ENCODE measurements at regions not wholly inside any gene's neighbourhood (a gene's known extent, or its start where the extent isn't known, plus 50 kb on each side); places are given as distances from the start of the nearest gene placed in this dataset.

DNA sequence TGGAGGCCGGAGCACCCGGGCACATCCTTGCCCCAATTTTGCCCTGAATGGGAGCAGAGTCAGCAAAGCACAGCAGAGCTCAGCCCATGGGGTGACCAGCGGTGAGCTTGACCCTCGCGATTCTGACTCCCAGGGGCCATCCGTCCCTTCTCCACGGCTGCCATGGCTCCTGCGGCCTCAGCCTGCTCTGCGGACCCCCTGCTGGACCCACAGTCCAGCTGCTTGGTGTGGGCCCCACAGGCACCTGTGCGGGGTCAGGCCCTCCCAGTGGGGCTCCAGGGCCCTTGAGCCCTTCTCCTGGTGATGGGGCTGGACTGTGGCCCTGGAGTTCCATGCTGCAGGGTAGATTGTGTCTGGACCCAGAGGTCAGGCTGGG lies 144.2 kb downstream of the ENGASE start:
- no peak for DNase-seq (ENCODE audit: low read depth)

DNA sequence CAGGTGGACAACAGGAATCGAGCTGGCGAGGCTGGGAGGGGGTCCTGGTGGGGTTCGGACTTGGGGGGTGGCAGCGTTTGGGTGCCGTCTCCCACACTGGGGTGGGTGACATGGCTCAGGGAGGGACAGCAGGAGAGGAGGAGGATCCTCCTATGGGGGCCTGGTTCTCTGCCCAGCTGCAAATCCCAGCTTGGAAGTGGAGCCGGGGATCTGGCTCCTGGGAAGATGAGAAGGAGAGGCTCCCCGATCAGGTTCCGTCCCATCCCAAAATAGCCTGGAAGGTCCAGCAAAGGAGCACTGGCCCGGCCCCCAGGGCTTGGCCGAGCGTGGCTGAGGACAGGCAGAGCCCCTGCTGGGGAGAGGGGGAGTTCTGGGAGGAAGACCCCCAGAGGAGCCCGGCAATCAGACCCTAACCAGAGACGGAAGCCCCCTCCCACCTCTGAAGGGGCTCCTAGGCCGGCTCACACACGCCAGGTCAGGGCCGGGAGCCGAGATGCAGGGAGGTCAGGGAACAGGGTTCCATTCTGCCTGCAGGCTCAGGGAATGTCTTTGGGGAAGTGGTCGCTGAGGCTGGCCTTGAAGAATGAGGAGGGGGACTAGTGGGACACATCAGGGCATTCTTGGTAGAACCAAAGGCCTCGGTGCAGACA lies 143.7 kb downstream of the ENGASE start:
- no peak for DNase-seq (ENCODE audit: low read depth)

DNA sequence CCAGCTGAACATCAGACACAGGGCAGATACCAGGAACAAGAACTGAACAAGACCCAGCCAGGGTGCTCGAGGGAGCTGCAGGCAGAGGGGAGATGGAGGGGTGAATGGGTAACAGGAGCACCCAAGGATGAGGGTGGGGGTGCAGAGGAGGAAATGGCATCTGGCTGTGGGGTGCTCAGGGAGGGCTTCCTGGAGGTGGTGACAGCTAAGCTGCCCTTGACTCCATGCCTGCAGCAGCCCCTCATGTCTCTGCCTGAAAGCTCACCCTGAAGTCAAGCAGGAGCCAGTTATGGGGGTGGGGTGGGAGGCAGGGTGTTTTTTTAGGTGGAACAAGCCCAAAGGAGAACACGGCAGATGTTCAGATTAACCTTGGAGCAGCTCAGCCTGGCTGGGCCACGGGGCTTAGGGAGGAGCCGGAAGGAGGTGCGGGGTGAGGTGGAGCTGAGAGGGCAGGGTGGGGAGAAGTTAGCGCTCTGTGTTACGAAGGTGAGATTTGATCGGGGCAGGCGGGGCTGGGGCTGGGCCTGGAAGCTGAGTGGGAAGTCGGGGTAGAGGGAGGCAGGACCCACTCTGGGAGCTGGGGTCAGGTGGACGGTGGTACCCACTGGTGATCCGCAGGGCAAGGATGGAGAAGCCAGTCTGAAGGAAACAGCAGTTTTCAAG lies 143.0 kb downstream of the ENGASE start:
- no peak for DNase-seq (ENCODE audit: low read depth)

DNA sequence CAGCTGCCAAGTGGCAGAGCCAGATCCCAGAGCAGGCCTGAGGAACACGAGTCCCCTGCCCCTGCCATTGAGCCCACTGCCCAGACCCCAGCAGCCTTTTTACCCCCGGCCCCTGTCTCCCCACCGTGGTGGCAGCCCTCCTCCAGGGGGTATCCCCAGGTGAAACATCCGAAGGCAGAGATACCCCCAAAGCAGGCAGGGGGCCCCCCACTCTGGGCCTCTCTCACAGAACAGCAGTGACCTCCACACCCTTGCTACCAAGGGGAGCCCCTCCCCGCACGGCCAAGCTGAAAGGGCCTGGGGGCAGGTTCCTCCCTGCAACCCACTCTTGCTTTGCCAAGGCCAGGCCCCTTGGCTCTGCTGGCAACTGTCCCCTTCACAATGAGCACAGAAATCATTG lies 142.2 kb downstream of the ENGASE start:
- DNase-seq (ENCODE audit: low read depth): no peak

DNA sequence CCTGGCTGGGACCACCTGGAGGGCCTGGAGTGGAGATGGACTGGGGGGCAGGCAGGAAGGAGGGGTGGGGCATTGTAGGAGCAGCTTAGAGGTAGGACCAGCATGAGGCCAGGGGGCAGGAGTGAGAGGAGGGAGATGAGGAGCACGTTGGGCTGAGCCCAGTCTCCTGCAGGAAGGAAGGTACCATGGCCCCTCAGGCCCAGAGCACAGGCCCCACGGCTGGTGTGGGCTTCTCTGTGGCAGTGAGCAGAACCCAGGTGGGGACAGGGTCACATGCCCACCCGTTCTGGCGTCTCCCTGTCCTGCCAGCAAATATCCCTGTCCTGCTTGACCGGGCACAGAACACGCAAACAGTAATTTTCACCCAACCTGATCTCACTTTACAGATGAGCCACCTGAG lies 141.8 kb downstream of the ENGASE start:
- DNase-seq (ENCODE audit: low read depth): no peak

DNA sequence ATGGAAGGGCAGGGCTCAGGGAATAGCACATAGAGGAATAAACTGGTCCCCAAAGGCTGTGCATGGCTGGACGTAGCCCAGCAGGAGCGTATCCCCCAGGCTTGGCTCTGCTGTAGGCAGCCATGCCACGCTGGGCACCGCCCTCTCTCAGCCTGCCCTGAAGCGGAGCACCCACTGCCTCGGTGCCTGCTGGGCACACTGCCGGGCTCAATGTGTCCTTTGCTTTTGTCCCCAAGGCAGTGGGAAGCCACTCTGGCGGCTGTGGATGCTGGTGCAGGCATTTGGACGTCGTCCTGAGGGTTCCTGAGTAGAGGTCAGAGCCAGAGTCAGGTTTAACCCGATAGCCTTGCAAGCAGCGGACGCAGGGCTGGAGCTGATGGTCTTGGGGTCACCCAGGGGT lies 141.0 kb downstream of the ENGASE start:
- DNase-seq (ENCODE audit: low read depth): no peak

DNA sequence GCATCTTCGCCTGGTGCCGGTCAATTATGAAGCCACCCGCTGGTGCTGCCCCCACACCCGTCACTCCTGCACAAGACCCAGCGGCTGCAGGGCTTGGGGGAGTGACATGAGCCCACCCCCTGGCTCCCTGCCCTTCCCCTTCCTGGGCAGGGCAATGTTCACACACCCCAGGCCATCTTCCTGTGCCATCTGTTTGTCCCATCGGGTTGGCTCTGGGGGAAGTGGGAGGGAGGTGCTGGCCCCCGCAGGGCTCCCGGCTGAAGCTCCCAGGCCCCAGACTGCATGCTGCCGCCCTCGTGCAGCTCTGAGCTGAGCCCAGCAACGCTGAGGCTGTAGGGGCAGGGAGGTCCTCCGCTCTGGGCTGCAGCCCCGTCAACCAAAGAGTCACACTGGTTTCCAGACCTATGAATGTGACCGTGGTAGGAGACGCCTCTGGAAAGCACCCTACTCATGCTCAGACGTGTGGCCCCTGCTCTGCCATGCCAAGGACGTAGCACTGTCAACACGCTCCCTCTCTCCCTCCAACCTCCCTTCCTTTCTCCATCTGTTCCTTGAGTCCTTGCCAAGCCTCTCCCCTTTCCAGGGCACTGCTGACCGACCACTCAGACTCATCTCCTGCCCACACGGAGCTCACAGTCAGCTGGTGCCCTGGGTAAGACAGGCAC lies 140.4 kb downstream of the ENGASE start:
- no peak for DNase-seq (ENCODE audit: low read depth)

DNA sequence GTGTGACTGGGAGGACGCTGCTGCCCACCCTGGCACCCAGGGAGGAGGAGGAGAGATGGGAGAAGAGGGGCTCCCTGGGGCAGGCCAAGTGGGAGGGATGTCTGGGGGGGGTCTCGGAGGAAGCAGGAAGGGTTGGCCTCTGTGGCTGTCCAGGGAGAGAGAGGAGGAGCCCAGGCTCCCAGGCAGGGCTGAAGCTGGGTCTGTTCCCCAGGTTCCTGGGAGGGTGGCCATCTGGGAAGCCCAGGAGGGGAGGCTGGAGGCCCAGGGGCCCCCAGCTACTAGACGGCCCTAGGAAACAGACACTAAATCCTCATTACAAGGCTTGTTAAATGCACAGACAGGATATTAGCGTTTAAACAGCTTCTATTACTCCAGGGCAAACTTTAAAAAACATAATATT lies 139.8 kb downstream of the ENGASE start:
- DNase-seq (ENCODE audit: low read depth): no peak

DNA sequence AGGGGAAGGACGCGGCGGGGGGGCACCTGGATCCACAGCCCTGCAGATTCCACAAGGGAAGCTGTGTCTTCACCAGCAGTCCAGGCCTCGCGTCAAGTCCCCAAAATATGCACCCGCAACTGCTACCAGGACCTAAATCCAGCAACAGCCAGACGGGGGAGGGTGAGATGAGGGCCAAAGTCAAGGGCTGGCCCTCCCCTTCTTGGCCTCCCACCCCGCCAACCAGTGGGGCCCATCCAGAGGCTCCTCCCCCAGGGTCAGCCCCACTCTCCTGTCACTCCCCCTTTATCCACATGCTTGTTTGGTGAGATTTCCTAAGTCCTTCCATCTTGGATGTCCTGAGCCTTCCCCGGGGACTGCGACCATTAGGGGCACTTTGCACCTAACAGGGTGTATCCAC lies 138.7 kb downstream of the ENGASE start:
- no peak for DNase-seq (ENCODE audit: low read depth)

DNA sequence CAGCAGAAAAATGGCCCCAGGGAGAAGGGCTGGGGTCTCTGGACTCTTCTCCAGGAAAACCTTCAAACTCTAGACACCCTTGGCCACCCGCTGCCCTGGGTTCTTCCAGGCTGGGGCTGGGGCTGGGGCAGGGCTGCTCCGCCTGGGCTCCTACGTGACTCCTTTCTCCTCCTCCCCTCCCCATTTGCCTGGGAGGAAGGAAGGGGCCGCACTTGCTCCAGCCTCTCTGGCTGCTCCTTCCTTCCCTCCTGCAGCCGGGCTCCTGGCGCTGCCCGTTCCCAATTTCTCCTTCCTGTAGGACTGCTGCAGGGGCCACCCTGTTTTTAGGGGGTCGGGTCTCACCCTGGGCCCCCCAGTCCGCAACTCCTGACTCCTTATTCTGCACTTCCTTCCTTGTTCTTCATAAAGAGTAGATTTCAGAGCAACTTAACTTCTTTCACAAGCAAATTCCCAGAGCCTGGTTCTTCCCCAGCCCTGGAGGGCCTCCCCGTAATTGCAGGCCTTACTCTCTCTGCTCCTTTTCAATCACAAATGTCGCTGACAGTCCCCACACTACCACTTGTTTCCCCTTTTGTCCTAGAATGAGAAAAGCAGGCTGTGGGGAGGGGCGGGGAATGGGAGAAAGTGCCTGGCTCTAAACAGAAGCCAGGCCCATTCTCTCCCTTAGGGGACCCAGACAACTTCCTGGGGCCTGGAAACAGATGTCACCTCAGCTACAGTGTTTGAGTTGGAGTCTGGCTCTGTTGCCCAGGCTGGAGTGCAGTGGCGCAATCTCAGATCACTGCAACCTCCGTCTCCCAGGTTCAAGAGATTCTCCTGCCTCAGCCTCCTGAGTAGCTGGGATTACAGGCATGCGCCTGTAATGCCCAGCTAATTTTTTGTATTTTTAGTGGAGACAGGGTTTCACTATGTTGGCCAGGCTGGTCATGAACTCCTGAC lies 137.8 kb downstream of the ENGASE start:
- DNase-seq (ENCODE audit: low read depth): no peak

DNA sequence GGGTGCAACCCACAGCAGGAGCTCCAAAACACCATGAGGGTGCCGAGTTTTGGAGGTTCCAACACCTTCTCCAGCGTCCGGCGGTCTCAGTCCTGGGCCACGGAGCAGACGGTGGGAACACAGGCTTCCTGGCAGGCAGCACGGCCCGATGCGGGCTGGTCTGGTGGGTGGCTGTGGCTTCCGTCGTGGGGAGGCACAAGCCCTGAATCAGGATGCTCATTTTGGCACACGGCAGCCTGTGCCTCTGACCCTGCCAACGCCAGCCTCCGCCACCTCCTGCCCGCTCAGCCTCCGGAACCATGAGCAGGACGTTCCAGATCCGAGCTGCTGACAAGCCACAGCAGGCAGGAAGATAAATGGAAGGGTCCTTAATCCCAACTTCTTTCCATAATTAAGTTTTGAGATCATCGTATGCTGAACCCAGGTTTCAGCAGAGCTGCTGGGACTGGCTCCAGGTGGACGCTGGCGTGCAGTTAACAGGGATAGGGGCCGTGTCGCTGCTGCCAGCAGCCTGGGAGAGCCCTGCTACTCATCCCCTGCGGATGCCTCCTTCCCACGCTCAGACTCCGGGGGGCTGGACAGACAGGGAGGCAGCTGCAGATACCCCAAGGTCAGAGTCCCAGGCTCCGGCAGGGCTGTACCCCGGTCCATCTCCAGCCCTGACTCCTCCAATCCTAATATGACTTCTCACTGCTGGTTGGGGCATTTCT lies 136.6 kb downstream of the ENGASE start:
- no peak for DNase-seq (ENCODE audit: low read depth)

DNA sequence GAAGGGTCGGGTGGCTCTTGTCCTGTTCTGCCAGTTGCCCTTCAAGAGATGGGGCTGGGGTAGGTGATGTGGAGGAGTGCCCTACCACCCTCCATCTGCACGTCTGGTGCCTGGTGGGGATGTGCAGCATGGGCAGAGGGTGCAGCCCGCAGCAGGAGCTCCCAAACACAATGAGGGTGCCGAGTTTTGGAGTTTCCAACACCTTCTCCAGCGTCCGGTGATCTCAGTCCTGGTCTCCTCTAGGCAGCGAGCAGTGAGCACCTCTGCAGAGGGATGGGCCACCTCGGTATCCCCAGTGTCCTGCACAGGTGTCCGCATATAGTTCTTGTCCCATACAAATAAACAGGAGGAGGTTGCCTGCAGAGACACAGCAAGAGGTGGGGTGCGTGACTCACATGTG lies 136.0 kb downstream of the ENGASE start:
- no peak for DNase-seq (ENCODE audit: low read depth)

DNA sequence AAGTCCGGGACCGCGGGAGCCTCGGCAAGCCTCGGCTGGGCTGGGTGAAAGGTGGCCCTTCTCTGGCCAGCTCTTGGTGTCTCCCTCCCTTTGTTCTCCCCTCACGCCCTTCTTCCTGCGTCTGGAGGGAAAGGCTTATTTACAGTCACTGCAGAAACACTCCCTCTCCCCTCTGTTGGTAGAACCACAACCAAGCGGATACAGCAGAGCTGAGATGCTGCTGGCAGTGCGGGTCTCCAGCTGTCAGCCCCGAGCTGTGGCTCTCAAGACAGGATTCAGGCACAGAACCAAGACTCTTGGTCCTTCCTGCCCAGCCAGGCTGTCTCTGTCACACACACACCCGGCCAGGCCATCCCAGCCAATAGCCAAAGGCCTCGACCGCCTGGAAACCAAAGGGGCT lies 133.3 kb downstream of the ENGASE start:
- no peak for DNase-seq (ENCODE audit: low read depth)

DNA sequence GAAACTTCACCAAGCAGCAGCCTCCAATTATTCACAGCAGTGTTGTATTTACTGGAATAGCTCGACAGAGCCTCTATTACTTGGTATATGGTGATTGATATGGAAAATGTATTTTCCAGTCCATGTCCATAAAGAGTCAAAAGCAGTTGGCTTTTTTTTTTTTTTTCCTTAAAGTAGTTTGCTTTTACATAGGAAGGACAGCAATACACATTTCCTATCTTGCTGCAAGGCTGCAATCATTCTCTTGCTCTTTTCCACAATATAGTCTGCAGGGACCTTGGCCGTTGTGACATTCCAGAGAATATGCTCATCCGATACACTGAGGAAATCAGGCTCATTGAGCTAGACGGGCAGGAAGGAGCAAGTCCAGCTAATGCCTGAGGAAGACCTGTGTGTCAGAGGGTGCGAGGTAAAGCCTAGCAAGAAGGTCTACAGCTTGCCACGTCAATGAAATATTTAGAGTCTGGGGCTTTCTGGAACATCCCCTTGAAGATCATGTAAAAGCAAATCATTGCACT lies 131.1 kb downstream of the ENGASE start:
- DNase-seq (ENCODE audit: low read depth): peak; percentile 30

DNA sequence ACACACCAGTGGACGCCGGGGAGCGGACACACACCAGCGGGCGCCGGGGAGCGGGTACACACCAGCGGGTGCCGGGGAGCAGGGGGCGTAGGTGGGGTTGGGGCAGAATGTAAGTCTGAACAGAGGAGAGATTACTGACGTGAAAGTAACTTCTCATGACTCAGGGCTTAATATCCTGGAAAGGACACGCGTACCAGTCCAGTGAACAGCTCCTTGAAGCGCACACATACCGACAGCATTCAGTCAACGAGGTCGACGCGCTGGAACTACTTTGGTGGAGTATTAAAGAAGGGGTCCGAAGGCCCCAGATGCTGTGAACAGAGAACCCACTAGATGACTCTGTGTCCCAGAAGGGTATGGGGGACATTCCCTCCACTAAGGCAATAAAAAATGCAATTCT lies 129.6 kb downstream of the ENGASE start:
- DNase-seq (ENCODE audit: low read depth): no peak

DNA sequence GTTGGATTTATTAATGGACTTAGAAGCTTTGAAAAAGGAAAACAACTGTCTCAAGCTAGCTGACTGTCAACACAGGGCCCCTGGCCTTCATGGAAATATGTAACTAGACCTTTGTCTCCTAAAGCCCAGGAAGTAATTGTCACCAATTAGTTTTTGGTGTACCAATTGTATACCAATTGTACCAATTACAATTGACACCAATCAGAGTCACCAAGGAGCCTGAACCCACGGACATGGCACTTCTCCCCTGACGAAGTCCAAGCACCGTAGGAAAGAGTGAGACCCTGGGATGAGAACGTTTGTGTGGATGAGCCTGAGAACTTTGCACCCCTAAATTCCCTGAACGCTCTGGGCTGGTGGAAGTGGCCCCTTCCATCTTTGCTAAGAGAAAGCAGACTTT lies 129.0 kb downstream of the ENGASE start:
- no peak for DNase-seq (ENCODE audit: low read depth)

DNA sequence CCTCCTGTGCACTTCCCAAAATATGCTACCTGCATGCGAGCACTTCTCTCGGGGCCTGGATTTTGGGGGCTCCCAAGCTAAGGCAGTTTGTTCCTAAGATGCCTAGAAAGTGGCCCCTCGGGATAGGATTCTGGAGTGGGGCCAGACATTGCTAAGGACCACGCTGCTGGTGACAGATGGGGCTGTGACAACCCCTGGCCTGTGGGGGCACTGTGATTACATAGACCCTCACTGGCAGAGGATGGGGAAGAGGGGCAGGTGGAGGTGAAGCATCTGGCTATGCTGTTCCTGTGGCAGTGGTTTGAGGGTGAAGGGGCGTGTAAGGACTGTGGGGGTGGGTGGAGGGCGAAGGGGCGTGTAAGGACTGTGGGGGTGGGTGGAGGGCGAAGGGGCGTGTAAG lies 128.4 kb downstream of the ENGASE start:
- no peak for DNase-seq (ENCODE audit: low read depth)

DNA sequence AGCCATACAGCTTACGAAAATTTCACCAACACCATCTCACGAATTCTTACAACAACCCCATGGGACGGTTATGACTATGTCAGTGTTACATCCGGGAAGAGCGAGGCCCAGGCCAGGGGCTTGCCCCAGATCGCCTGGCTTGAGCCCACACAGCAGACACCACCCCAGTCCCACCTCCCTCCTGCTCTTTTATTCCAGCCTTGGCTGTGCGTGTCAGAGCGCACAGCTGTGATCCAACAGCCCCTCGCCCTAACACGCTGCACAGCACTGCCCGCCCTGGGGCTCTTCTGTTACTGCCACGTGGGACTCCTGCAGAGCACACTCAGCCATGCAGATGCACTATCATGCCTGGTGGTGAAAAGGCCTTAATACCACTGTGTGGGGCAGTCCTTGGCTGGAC lies 127.9 kb downstream of the ENGASE start:
- DNase-seq (ENCODE audit: low read depth): no peak

DNA sequence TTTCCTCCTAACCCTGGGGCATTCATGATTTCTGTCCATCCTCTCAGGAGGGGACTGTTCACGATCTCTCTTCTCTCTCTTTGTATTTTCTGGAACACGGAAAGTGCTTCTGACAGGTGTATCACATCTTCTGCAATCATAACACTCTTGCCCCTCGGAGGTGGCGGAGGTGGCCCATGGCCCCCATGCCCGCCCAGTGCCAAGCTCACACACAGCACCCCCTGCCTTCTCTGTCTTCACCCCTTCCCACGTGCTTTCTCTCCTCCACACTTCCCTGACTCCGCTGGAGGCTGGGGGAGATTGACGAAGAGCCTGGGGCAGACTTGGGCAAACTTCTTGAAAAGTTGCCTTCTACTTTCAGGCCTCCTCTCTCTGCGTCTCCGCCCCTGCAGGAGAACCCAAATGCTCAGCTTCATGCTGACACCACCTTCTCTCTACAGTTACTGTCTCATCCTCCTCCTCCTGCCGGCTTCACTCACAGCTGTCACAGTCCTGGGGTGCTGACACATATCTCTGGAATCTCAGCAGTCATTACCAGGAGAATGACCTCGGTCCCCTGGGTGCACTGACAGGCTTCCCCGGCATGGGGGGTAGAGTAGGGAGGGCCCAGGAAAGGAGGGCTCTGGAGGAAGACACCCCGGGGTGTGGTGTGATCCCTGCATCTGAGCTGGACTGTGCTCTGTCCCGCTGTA lies 127.1 kb downstream of the ENGASE start:
- peak; percentile 57 for DNase-seq (ENCODE audit: low read depth)

DNA sequence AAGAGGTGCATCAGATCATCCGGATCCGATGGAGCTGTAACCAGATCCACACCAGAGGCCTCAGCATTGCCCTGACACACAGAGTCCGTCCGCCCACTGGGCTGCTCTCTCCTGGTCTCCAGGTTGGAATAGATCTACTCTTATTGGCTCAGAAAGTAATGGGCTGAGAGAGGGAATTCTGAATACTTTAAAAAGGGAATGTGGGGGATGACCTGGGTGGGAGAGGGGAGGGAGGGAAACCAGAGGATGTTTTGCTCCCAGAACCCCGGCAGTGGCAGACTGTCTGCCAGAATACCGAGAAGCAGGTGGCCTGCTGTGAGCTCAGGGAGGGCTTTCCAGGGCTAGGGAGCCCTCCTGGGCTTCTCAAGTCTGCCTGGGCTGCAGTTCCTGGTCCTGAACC lies 126.5 kb downstream of the ENGASE start:
- no peak for DNase-seq (ENCODE audit: low read depth)

DNA sequence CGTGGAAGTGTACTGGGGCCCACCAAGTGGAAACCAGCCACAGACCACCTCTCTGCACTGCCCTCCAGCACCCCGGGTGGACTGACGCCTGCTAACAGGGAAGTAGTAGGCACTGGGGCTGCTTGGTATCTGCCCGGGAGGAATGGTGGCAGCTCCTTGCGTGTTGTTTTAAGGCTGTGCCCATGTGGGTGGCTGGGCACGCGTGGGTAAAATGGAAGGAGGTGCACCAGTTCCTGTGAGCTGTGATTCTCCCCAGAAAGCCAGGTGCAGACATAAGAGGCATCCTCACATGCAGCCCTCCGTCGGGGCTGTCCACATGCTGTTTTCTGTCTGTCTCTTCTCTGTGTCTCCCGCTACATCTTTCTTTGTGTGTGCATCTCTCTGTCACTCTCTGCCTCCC lies 122.3 kb downstream of the ENGASE start:
- no peak for DNase-seq (ENCODE audit: low read depth)
